CD4-positive, alpha-beta T cell (primary cell): ENCODE measurements at regions not wholly inside any gene's neighbourhood (a gene's known extent, or its start where the extent isn't known, plus 50 kb on each side); places are given as distances from the start of the nearest gene placed in this dataset.

Experiments used
- ATAC-seq: fragments of 200-7000 bp; cut with Tn5 transposase; one replicate; pipeline ENCODE4 v1.10.0; 2022; ENCODE audit warnings: mild to moderate bottlenecking; ENCODE audit not compliant: poor library complexity
- CTCF ChIA-PET: fragments of 350-600 bp; sonication (Branson Sonifier 250); formaldehyde crosslinking; loops from one replicate; lab custom pipeline; 2021; ENCODE audit warnings: antibody characterized with exemption, inconsistent platforms; lab: Charles Lee
- POLR2A ChIA-PET: fragments of 350-600 bp; sonication (Branson Sonifier 250); formaldehyde crosslinking; loops from one replicate; lab custom pipeline; 2021; ENCODE audit warnings: antibody characterized with exemption, inconsistent platforms; lab: Charles Lee
- DNase-seq, 14 experiments: peaks; one replicate each; pipeline ENCODE4 v3.0.0-alpha.2; 2013 to 2020; ENCODE audit warnings: mixed read lengths in 2 of 14
- H3K27ac ChIP-seq, 2 donors: one replicate each; pipeline versions ENCODE4 v1.5.1 to v1.7.0; 2013; ENCODE audit warnings: low read length in 2 of 2, low read depth in 1 of 2, mild to moderate bottlenecking in 1 of 2
- H3K27me3 ChIP-seq, 2 experiments: 1 replicate in 1 of 2; 2 replicates in 1 of 2; pipeline versions ENCODE4 v1.6.1 to v1.7.0; 2013; ENCODE audit warnings: low read length in 2 of 2, control low read depth in 1 of 2, mild to moderate bottlenecking in 1 of 2, moderate library complexity in 1 of 2; ENCODE audit not compliant: insufficient read depth in 2 of 2, control insufficient read depth in 1 of 2
- H3K36me3 ChIP-seq: one replicate; pipeline ENCODE4 v1.6.1; 2013; ENCODE audit warnings: low read length, control low read depth; ENCODE audit not compliant: insufficient read depth
- H3K4me1 ChIP-seq: one replicate; pipeline ENCODE4 v1.6.1; 2013; ENCODE audit warnings: low read length, control low read depth; ENCODE audit not compliant: insufficient read depth
- H3K4me3 ChIP-seq: one replicate; pipeline ENCODE4 v1.5.1; 2013; ENCODE audit warnings: mild to moderate bottlenecking, low read length, moderate library complexity
- H3K9me3 ChIP-seq, 2 experiments: 1 replicate in 1 of 2; 2 replicates in 1 of 2; pipeline versions ENCODE4 v1.6.1 to v1.7.0; 2013; ENCODE audit warnings: low read length in 2 of 2, mild to moderate bottlenecking in 2 of 2, control low read depth in 1 of 2, moderate library complexity in 1 of 2; ENCODE audit not compliant: control insufficient read depth in 1 of 2, insufficient read depth in 1 of 2
- H3K27ac Mint-ChIP-seq: one replicate; pipeline ENCODE4 v1.8.0; 2020; ENCODE audit warnings: mixed read lengths
- H3K27me3 Mint-ChIP-seq: one replicate; pipeline ENCODE4 v1.8.0; 2021; ENCODE audit warnings: mixed read lengths
- H3K36me3 Mint-ChIP-seq: one replicate; pipeline ENCODE4 v1.8.0; 2021; ENCODE audit warnings: low read depth, mixed read lengths
- H3K4me1 Mint-ChIP-seq: one replicate; pipeline ENCODE4 v1.8.0; 2021; ENCODE audit warnings: low read depth, mixed read lengths
- H3K4me3 Mint-ChIP-seq: one replicate; pipeline ENCODE4 v1.8.0; 2020; ENCODE audit warnings: mild to moderate bottlenecking, mixed read lengths
- H3K9me3 Mint-ChIP-seq: one replicate; pipeline ENCODE4 v1.8.0; 2020; ENCODE audit warnings: mixed read lengths
- CTCF ChIP-seq: fragments of 200-600 bp; IDR thresholded peaks from one replicate; pipeline ENCODE4 v1.8.0; 2022; ENCODE audit warnings: antibody characterized with exemption, mild to moderate bottlenecking
- intact Hi-C, 2 experiments: fragments of 100-400 bp; cut with DNase I in 1 of 2; cut with micrococcal nuclease in 1 of 2; formaldehyde crosslinking; loops; one replicate each; pipeline versions ENCODE4 v1.15.1 to v1.9.0; 2023 to 2025; cut with DNase I, micrococcal nuclease

GRCh38 chr12:28742791-28743190 lies 406.3 kb upstream of the FAR2 start:
- no peak overlapping the region for H3K27ac ChIP-seq
- Mint-ChIP-seq H3K4me3 (no peak overlapping the region), H3K27ac (no peak overlapping the region), H3K27me3 (no peaks in the 10 kb centered on the region), H3K36me3 (no peaks in the 10 kb centered on the region), H3K4me1 (no peaks in the 10 kb centered on the region), H3K9me3 (peaks cover 4% of the 10 kb centered on the region)
- no peaks in the 10 kb centered on the region for H3K4me1 ChIP-seq
- no peak for DNase-seq
- no peak for TF ChIP-seq CTCF
- no peaks in the 10 kb centered on the region for H3K27me3 ChIP-seq
- no peaks in the 10 kb centered on the region for H3K36me3 ChIP-seq
- POLR2A ChIA-PET = no interaction called here
- no peak overlapping the region for H3K4me3 ChIP-seq
- intact Hi-C loops = no loop called here
- no peaks in the 10 kb centered on the region for H3K9me3 ChIP-seq
- no peak for ATAC-seq
- CTCF ChIA-PET = no interaction called here

DNA sequence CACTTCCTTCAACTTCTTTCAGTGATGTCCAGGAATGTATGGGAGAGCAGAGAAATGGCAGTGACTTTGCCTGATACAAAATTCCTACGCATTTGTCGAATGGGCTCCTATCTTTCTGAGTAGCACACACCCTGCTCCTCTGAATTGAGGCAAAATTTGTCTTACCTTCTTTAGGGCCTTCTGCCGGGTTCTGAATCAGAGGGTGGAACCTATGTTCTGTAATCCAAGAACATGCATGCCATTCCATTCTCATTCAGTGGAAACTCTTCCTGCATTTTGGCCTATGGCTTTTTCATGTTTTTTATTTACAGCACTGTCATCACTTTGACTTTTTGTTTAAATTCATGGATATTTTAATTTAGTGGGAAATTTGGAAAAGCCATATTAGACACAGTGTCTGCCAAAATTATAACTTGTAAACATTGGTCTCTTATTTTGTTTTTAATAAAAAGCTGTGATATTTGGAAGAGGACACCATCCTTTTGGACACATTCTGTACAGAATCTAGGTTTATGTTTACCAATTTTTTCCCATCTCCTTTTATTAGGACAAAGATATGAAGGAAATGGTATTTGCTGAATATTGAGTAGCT lies 402.2 kb upstream of the FAR2 start:
- Mint-ChIP-seq H3K27ac (no peak overlapping the region), H3K4me3 (no peak overlapping the region), H3K27me3 (no peaks in the 10 kb centered on the region), H3K9me3 (peaks cover 2% of the 10 kb centered on the region), H3K36me3 (no peaks in the 10 kb centered on the region), H3K4me1 (no peaks in the 10 kb centered on the region)
- Histone ChIP-seq H3K9me3 (no peaks in the 10 kb centered on the region), H3K4me3 (no peak overlapping the region), H3K27me3 (no peaks in the 10 kb centered on the region), H3K27ac (no peak overlapping the region), H3K36me3 (no peaks in the 10 kb centered on the region), H3K4me1 (no peaks in the 10 kb centered on the region)
- ChIA-PET CTCF (no interaction called here), POLR2A (no interaction called here)
- TF ChIP-seq CTCF = no peak
- DNase-seq = no peak
- no peak for ATAC-seq
- intact Hi-C loops = no loop called here

DNA sequence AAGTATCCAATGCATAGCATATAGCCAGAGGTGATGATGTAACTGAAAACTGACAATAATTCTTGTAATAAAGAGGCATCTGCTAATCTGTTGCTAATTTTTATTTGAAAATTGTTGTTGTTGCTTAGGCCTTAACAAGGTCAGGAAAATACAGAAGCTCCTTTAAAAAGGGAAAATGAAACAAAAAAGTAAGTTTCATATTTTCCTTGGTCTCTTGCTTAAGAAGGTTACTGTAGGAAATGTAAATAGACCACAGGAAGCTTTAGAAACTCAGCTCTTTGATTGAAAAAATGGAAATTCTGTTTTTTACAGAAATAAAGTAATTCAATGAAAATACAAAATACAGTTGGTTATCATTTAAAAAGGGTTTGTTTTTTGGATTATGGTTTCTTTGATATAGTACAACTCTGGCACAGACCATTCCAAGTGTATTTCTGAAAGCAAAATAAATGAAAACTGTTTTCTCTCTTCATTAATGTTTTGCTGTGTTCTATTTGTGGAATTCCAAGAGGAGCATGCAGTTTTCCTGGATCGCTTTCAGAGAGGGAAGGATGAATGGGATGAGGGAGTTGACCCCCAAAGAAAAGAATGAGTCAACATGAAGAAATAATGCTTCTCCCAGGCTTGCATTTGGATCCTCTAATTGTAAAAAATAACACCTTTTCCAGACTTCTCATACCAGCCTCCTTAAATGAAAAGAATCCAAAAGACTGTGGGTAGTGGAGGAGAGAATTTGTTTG lies 398.0 kb upstream of the FAR2 start:
- Histone ChIP-seq H3K9me3 (peaks cover 0 to 4% of the 10 kb centered on the region in 2 experiments), H3K27me3 (no peaks in the 10 kb centered on the region), H3K4me3 (no peak overlapping the region), H3K27ac (no peak overlapping the region), H3K4me1 (no peaks in the 10 kb centered on the region), H3K36me3 (no peaks in the 10 kb centered on the region)
- Mint-ChIP-seq H3K27ac (no peak overlapping the region), H3K4me1 (no peaks in the 10 kb centered on the region), H3K4me3 (no peak overlapping the region), H3K27me3 (no peaks in the 10 kb centered on the region), H3K36me3 (no peaks in the 10 kb centered on the region), H3K9me3 (peaks cover 9% of the 10 kb centered on the region)
- TF ChIP-seq CTCF = no peak
- intact Hi-C loops = no loop called here
- DNase-seq (no peak), ATAC-seq (no peak)
- CTCF ChIA-PET = no interaction called here
- POLR2A ChIA-PET = no interaction called here
